Mesenchymal stem cell (in vitro differentiated cells and primary cell): ENCODE measurements at regions not wholly inside any gene's neighbourhood (a gene's known extent, or its start where the extent isn't known, plus 50 kb on each side); places are given as distances from the start of the nearest gene placed in this dataset.

Experiments used
- DNase-seq: peaks from one replicate; pipeline ENCODE4 v3.0.0-alpha.2; 2013
- H2AFZ ChIP-seq: one replicate; pipeline ENCODE4 v1.6.1; 2013; ENCODE audit warnings: low read depth, mild to moderate bottlenecking, control low read depth, inconsistent platforms, low read length, moderate library complexity
- H2AK5ac ChIP-seq: 2 replicates; pipeline ENCODE4 v1.6.1; 2013; ENCODE audit warnings: low read length, moderate library complexity, mild to moderate bottlenecking, inconsistent platforms; ENCODE audit not compliant: severe bottlenecking
- H2BK120ac ChIP-seq: one replicate; pipeline ENCODE4 v1.6.1; 2013; ENCODE audit warnings: low read depth, mild to moderate bottlenecking, inconsistent platforms, low read length, moderate library complexity
- H2BK12ac ChIP-seq, 2 experiments: one replicate each; pipeline ENCODE4 v1.6.1; 2013; ENCODE audit warnings: inconsistent platforms in 2 of 2, low read length in 2 of 2, mild to moderate bottlenecking in 2 of 2, moderate library complexity in 2 of 2, control low read depth in 1 of 2
- H2BK15ac ChIP-seq: one replicate; pipeline ENCODE4 v1.6.1; 2013; ENCODE audit warnings: mild to moderate bottlenecking, low read depth, inconsistent platforms; ENCODE audit not compliant: poor library complexity, severe bottlenecking
- H2BK5ac ChIP-seq: 2 replicates; pipeline ENCODE4 v1.6.1; 2013; ENCODE audit warnings: low read depth, mild to moderate bottlenecking, low read length, control low read depth, inconsistent platforms; ENCODE audit not compliant: poor library complexity, severe bottlenecking
- H3K14ac ChIP-seq, 2 experiments: one replicate each; pipeline ENCODE4 v1.6.1; 2013; ENCODE audit warnings: inconsistent platforms in 2 of 2, low read length in 2 of 2, control low read depth in 1 of 2, mild to moderate bottlenecking in 1 of 2, moderate library complexity in 1 of 2
- H3K18ac ChIP-seq, 2 experiments: one replicate each; pipeline ENCODE4 v1.6.1; 2013; ENCODE audit warnings: inconsistent platforms in 2 of 2, low read length in 2 of 2, control low read depth in 1 of 2, low read depth in 1 of 2, mild to moderate bottlenecking in 1 of 2
- H3K23ac ChIP-seq, 2 experiments: one replicate each; pipeline ENCODE4 v1.6.1; 2013; ENCODE audit warnings: inconsistent platforms in 2 of 2, low read length in 2 of 2, mild to moderate bottlenecking in 2 of 2, moderate library complexity in 2 of 2, control low read depth in 1 of 2
- H3K27ac ChIP-seq: 2 replicates; pipeline ENCODE4 v1.5.1; 2013; ENCODE audit warnings: mild to moderate bottlenecking, moderate library complexity, low read length, control low read depth, inconsistent platforms; ENCODE audit not compliant: poor library complexity, severe bottlenecking
- H3K27me3 ChIP-seq, 2 experiments: 2 replicates each; pipeline versions ENCODE4 v1.6.1 to v1.7.0; 2013; ENCODE audit warnings: low read length in 2 of 2, mild to moderate bottlenecking in 2 of 2, moderate library complexity in 2 of 2, control low read depth in 1 of 2, inconsistent platforms in 1 of 2; ENCODE audit not compliant: control insufficient read depth in 1 of 2, insufficient read depth in 1 of 2
- H3K36me3 ChIP-seq, 2 experiments: 2 replicates each; pipeline versions ENCODE4 v1.6.1 to v1.7.0; 2013; ENCODE audit warnings: low read length in 2 of 2, control low read depth in 1 of 2, inconsistent platforms in 1 of 2, low read depth in 1 of 2, mild to moderate bottlenecking in 1 of 2; ENCODE audit not compliant: insufficient read depth in 2 of 2, control insufficient read depth in 1 of 2
- H3K4ac ChIP-seq, 2 experiments: one replicate each; pipeline ENCODE4 v1.6.1; 2013; ENCODE audit warnings: inconsistent platforms in 2 of 2, low read length in 2 of 2, mild to moderate bottlenecking in 2 of 2, moderate library complexity in 2 of 2, control low read depth in 1 of 2, low read depth in 1 of 2
- H3K4me1 ChIP-seq: 2 replicates; pipeline ENCODE4 v1.6.1; 2013; ENCODE audit warnings: low read depth, low read length, control low read depth; ENCODE audit not compliant: control insufficient read depth, insufficient read depth
- H3K4me2 ChIP-seq: 2 replicates; pipeline ENCODE4 v1.6.1; 2013; ENCODE audit warnings: low read length, mild to moderate bottlenecking, inconsistent platforms; ENCODE audit not compliant: poor library complexity, severe bottlenecking
- H3K4me3 ChIP-seq, 2 experiments: 2 replicates each; pipeline versions ENCODE4 v1.5.1 to v1.7.0; 2013; ENCODE audit warnings: low read length in 2 of 2, mild to moderate bottlenecking in 2 of 2, control low read depth in 1 of 2, low read depth in 1 of 2; ENCODE audit not compliant: insufficient read depth in 1 of 2
- H3K79me1 ChIP-seq: replicated peaks from 2 replicates; pipeline ENCODE4 v1.6.1; 2013; ENCODE audit warnings: mild to moderate bottlenecking, control low read depth, low read length, inconsistent platforms; ENCODE audit not compliant: poor library complexity, severe bottlenecking
- H3K9ac ChIP-seq: 2 replicates; pipeline ENCODE4 v1.7.0; 2013; ENCODE audit warnings: mild to moderate bottlenecking, low read length, moderate library complexity
- H3K9me3 ChIP-seq: 2 replicates; pipeline ENCODE4 v1.7.0; 2013; ENCODE audit warnings: mild to moderate bottlenecking, low read length; ENCODE audit not compliant: control insufficient read depth
- H4K8ac ChIP-seq: one replicate; pipeline ENCODE4 v1.6.1; 2013; ENCODE audit warnings: inconsistent platforms, mild to moderate bottlenecking, low read length, moderate library complexity
- H4K91ac ChIP-seq: one replicate; pipeline ENCODE4 v1.6.1; 2013; ENCODE audit warnings: mild to moderate bottlenecking, low read length, inconsistent platforms
- WGBS: methylation state at CpG from one replicate; pipeline ENCODE4 v1.1.7; 2013; ENCODE audit warnings: mixed read lengths; 5-methylcytosine and 5-hydroxymethylcytosine counted together

DNA sequence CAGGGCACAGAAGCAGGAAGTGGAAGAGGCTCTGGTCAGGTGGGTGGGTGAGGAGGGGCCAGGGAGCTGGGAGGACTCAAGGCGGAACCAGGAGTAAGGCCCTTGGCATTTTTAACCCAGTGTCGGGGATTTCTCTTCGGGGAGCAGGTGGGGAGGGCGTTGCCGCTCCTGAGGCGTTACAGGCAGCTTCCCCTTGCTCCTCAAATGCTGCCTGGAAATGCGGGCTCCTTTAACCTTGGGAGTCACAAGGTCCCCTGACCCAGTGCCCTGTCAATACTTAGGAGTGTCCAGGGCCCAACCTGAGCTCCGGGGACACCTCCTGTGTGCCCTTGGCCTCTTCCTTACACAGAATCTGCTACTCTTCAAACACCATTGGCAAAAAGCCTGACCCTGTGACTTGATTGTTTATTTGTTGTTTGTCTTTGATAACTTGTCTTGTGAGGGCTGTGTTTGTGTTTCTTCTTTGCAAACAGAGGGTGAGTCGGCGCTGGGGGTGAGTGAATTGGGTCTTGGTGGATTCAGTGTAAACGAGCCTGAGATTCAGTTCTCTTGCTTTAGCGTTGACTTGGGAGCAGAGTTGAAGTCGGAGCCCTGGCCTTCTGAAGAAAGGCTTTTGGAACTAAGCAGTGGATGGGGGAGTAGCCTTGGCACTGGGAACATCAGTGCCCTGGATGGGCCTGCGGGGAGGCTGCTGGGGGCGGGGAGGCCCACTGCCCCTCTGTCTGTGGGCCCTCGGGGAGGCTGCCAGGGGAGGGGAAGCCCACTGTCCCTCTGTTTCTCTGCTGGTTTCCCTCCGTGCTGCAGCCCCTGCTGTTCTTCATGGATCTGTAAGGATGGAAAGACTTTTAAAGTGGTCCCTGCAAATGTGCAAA, 300.7 kb upstream of the IRX4 start:
- Histone ChIP-seq H4K91ac (no peak overlapping the region), H3K14ac (no peak overlapping the region), H3K9ac (no peak overlapping the region), H3K27ac (no peak overlapping the region), H2BK12ac (no peak overlapping the region), H3K9me3 (no peaks in the 10 kb centered on the region), H3K79me1 (no peaks in the 10 kb centered on the region), H3K4me1 (no peaks in the 10 kb centered on the region), H3K4ac (no peak overlapping the region), H2BK120ac (no peak overlapping the region), H3K4me2 (no peak overlapping the region), H3K4me3 (no peak overlapping the region), H4K8ac (no peak overlapping the region), H3K27me3 (peaks cover 0 to 12% of the 10 kb centered on the region in 2 experiments), H2BK5ac (no peak overlapping the region), H2BK15ac (no peak overlapping the region), H3K23ac (no peak overlapping the region), H2AK5ac (no peak overlapping the region), H3K18ac (no peak overlapping the region), H2AFZ (no peak overlapping the region), H3K36me3 (no peaks in the 10 kb centered on the region)
- DNase-seq: no peak
- WGBS: 69% methylated on average over 16 of the region's 17 CpGs

DNA sequence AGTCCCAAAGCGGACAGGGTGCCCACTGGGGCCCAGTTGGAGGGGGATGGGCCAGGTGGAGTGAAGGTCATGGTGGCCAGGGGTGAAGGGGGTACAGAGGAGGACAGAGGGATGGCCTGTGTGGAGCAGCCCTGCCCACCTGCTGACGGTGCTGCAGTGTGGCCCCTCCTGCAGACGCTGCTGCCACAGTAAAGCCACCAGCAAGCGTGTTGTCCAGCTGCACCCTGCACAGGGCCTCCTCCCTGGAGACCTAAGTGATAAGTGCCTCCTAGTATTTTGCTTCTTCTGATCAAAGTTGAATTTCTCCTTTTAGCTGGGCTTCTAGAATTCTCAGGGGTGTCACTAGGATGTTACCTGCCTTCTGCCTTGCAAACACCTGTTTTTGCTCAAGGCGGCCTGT, 299.3 kb upstream of the IRX4 start:
- Histone ChIP-seq H2BK12ac (no peak overlapping the region), H3K79me1 (no peaks in the 10 kb centered on the region), H3K9ac (no peak overlapping the region), H3K14ac (no peak overlapping the region), H3K4me1 (no peaks in the 10 kb centered on the region), H3K27ac (no peak overlapping the region), H2BK15ac (no peak overlapping the region), H3K4ac (no peak overlapping the region), H3K27me3 (peaks cover 0 to 12% of the 10 kb centered on the region in 2 experiments), H2AFZ (no peak overlapping the region), H3K4me2 (no peak overlapping the region), H3K18ac (no peak overlapping the region), H2BK120ac (no peak overlapping the region), H4K91ac (peak overlapping the region; percentile 43), H2BK5ac (no peak overlapping the region), H3K36me3 (no peaks in the 10 kb centered on the region), H3K4me3 (no peak overlapping the region), H4K8ac (no peak overlapping the region), H2AK5ac (no peak overlapping the region), H3K23ac (no peak overlapping the region), H3K9me3 (no peaks in the 10 kb centered on the region)
- no peak for DNase-seq
- 84% methylated on average over 5 of the region's 5 CpGs for WGBS

DNA sequence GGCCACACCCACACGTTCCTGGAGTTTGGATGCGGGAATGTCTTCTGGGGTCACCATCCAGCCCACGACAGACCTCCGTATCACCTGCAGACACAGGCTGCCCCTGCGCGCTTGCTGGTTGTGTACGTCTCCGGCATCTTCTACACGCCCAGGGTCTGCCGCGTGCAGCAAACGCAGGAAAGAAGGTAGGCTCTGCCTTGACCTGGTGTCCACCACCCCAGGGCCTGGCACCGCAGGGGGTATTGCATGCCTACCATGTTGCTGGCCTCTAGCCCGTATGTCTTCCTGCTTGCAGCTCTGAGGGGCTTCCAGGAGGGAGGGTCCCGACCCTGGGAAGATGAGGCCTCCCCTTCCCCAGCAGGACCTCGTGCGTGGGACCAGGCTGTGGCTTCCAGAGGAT, 298.8 kb upstream of the IRX4 start:
- 90% methylated on average over 17 of the region's 17 CpGs for WGBS
- H2AK5ac ChIP-seq: no peak overlapping the region
- H3K9ac ChIP-seq: no peak overlapping the region
- no peaks in the 10 kb centered on the region for H3K36me3 ChIP-seq
- no peak overlapping the region for H2BK120ac ChIP-seq
- no peak overlapping the region for H3K27ac ChIP-seq
- H3K4me2 ChIP-seq: no peak overlapping the region
- H3K14ac ChIP-seq: no peak overlapping the region
- peaks cover 0 to 12% of the 10 kb centered on the region in 2 experiments for H3K27me3 ChIP-seq
- H3K9me3 ChIP-seq: no peaks in the 10 kb centered on the region
- H3K4ac ChIP-seq: no peak overlapping the region
- H3K4me3 ChIP-seq: no peak overlapping the region
- no peak overlapping the region for H4K91ac ChIP-seq
- H3K4me1 ChIP-seq: no peaks in the 10 kb centered on the region
- H3K18ac ChIP-seq: no peak overlapping the region
- no peak overlapping the region for H2BK12ac ChIP-seq
- DNase-seq: no peak
- no peak overlapping the region for H2BK5ac ChIP-seq
- H3K23ac ChIP-seq: no peak overlapping the region
- no peak overlapping the region for H4K8ac ChIP-seq
- H2AFZ ChIP-seq: no peak overlapping the region
- no peaks in the 10 kb centered on the region for H3K79me1 ChIP-seq
- H2BK15ac ChIP-seq: no peak overlapping the region

DNA sequence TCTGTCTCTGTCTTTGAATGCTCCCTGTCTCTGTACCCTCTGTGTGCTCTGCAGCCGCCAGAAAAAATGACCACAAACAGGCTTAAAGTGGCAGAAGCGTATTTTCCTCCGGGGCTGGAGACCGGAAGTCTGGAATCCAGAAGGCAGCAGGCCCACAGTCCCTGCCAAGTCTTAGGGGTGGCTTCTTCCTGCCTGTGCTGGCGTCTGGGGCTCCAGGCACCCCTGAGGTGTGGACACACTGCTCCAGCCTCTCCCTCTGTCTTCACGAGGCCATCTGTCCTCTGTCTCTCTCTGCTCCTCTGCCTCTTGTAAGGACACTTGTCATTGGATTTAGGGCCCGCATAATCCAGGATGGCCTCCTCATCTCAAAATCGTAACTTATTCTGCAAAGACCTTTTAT, 298.4 kb upstream of the IRX4 start:
- H3K4me2 ChIP-seq: no peak overlapping the region
- peaks cover 0 to 12% of the 10 kb centered on the region in 2 experiments for H3K27me3 ChIP-seq
- no peak overlapping the region for H3K4me3 ChIP-seq
- no peaks in the 10 kb centered on the region for H3K79me1 ChIP-seq
- H3K4me1 ChIP-seq: no peaks in the 10 kb centered on the region
- H4K8ac ChIP-seq: no peak overlapping the region
- H3K27ac ChIP-seq: no peak overlapping the region
- H2BK120ac ChIP-seq: no peak overlapping the region
- no peak overlapping the region for H3K23ac ChIP-seq
- H3K9ac ChIP-seq: no peak overlapping the region
- no peak overlapping the region for H3K18ac ChIP-seq
- H3K9me3 ChIP-seq: no peaks in the 10 kb centered on the region
- no peak overlapping the region for H3K14ac ChIP-seq
- DNase-seq: no peak
- no peak overlapping the region for H2BK15ac ChIP-seq
- no peak overlapping the region for H4K91ac ChIP-seq
- no peaks in the 10 kb centered on the region for H3K36me3 ChIP-seq
- no peak overlapping the region for H2BK12ac ChIP-seq
- no peak overlapping the region for H2AFZ ChIP-seq
- no peak overlapping the region for H2BK5ac ChIP-seq
- WGBS: 56% methylated on average over 8 of the region's 8 CpGs
- no peak overlapping the region for H3K4ac ChIP-seq
- no peak overlapping the region for H2AK5ac ChIP-seq
